SK-N-MC (cell line): ENCODE measurements at regions not wholly inside any gene's neighbourhood (a gene's known extent, or its start where the extent isn't known, plus 50 kb on each side); places are given as distances from the start of the nearest gene placed in this dataset.

Source experiments
- EZH2 ChIP-seq: fragments of 200-600 bp; sonication (generic); IDR thresholded peaks from one replicate; pipeline ENCODE4 v1.6.1; 2017; ENCODE audit warnings: antibody characterized with exemption
- POLR2AphosphoS5 ChIP-seq: IDR thresholded peaks from 2 replicates; pipeline ENCODE4 v1.6.1; 2012; ENCODE audit warnings: mild to moderate bottlenecking, low read depth, low read length, borderline replicate concordance

GRCh38 chr11:37264783-37265182 lies 666.7 kb upstream of the RAG2 start:
- TF ChIP-seq EZH2, result no peak
- TF ChIP-seq POLR2AphosphoS5, result no peak
